ENCODE measurements at regions not wholly inside any gene's neighbourhood (a gene's known extent, or its start where the extent isn't known, plus 50 kb on each side); places are given as distances from the start of the nearest gene placed in this dataset.

- CTCF ChIA-PET (ENCODE audit: partially characterized antibody): interaction anchor here (0.7 kb wide), 1 partner anchor 49 kb away, joined by 3 read pairs; no protein-coding TSS in a partner anchor
- TF ChIP-seq ATF3 (IDR thresholded peaks at IDR 0.05; ENCODE audit: insufficient read depth, low read depth, low read length) (no peak), NANOG (IDR thresholded peaks at IDR 0.05; ENCODE audit: insufficient read depth, low read depth, low read length, poor library complexity, severe bottlenecking) (no peak), CREB1 (IDR thresholded peaks at IDR 0.05) (no peak), KDM1A (IDR thresholded peaks at IDR 0.05; ENCODE audit: borderline replicate concordance, low read length) (no peak), SIRT6 (IDR thresholded peaks at IDR 0.05; ENCODE audit: low read length) (no peak), POLR2AphosphoS5 (IDR thresholded peaks at IDR 0.05; ENCODE audit: low read depth, low read length) (no peak)
These were observed 79.4 kb upstream of the OGFRL1 start for GRCh38 chr6:71209206-71209605.

More at GRCh38 chr6:71209206-71209605, 79.4 kb upstream of the OGFRL1 start:
- Histone ChIP-seq H3K4ac (replicated peaks; ENCODE audit: insufficient read length, low read depth, low read length) (no peak overlapping the region), H2AFZ (ENCODE audit: low read length) (no peak overlapping the region), H3K27ac (ENCODE audit: low read depth, low read length) (no peak overlapping the region), H2BK5ac (ENCODE audit: low read depth, low read length) (no peak overlapping the region), H3K36me3 (ENCODE audit: control insufficient read depth in 2 of 4, insufficient read depth in 4 of 4, low read length in 3 of 4) (no peaks in the 10 kb centered on the region), H3K23me2 (ENCODE audit: low read depth, low read length) (no peaks in the 10 kb centered on the region), H3K56ac (replicated peaks; ENCODE audit: insufficient read length, low read depth, low read length) (no peak overlapping the region), H3K18ac (ENCODE audit: extremely low read depth, low read length) (no peak overlapping the region), H4K8ac (ENCODE audit: extremely low read depth, insufficient read depth, low read length) (no peak overlapping the region), H3K79me2 (ENCODE audit: control insufficient read depth in 1 of 2, insufficient read depth in 2 of 2, low read length in 2 of 2) (no peaks in the 10 kb centered on the region), H3K4me1 (replicated peaks in 1 of 4; ENCODE audit: control insufficient read depth in 3 of 4, insufficient read depth in 4 of 4, low read length in 3 of 4) (no peaks in the 10 kb centered on the region), H3K4me2 (ENCODE audit: insufficient read depth in 1 of 2, low read depth in 2 of 2, low read length in 2 of 2) (no peak overlapping the region), H4K5ac (ENCODE audit: insufficient read length, low read depth, low read length) (no peak overlapping the region), H2BK120ac (replicated peaks; ENCODE audit: low read depth, low read length) (no peak overlapping the region), H3K9ac (replicated peaks in 1 of 4; ENCODE audit: extremely low read depth in 1 of 4, low read depth in 3 of 4, low read length in 3 of 4) (no peak overlapping the region), H3K23ac (ENCODE audit: insufficient read length) (no peak overlapping the region), H4K20me1 (replicated peaks in 1 of 2; ENCODE audit: control insufficient read depth in 1 of 2, insufficient read depth in 2 of 2, low read length in 2 of 2) (no peaks in the 10 kb centered on the region), H3K14ac (ENCODE audit: insufficient read length) (no peak overlapping the region), H2BK12ac (ENCODE audit: low read depth, low read length) (no peak overlapping the region), H3K4me3 (ENCODE audit: extremely low read depth in 1 of 4, insufficient read depth in 2 of 4, low read depth in 3 of 4, low read length in 4 of 4) (no peak overlapping the region), H4K91ac (replicated peaks; ENCODE audit: insufficient read length, low read length) (no peak overlapping the region), H3K79me1 (ENCODE audit: low read depth, low read length) (no peaks in the 10 kb centered on the region), H2AK5ac (ENCODE audit: low read depth, low read length) (no peak overlapping the region), H3K9me3 (ENCODE audit: insufficient read depth in 2 of 2, low read depth in 1 of 2, low read length in 1 of 2) (no peaks in the 10 kb centered on the region), H2BK20ac (ENCODE audit: low read length) (no peak overlapping the region), H3K27me3 (replicated peaks in 1 of 4; ENCODE audit: control insufficient read depth in 3 of 4, extremely low read depth in 1 of 4, insufficient read depth in 3 of 4, low read length in 3 of 4) (no peaks in the 10 kb centered on the region), H2BK15ac (ENCODE audit: low read length) (no peak overlapping the region)
- FAIRE-seq (no peak), DNase-seq (ENCODE audit: low read depth in 1 of 2, low spot score in 2 of 2) (no peak)
- POLR2A ChIA-PET (ENCODE audit: partially characterized antibody): no interaction called here
- 88% methylated on average over 1 of the region's 1 CpG; no CpG with 5 or more reads in 1 of the 2 experiments for WGBS, 2 experiments (ENCODE audit: extremely low coverage in 1 of 2, insufficient coverage in 1 of 2, insufficient read length in 1 of 2, insufficient replicate concordance in 2 of 2, low coverage in 1 of 2, low lambda C conversion rate in 2 of 2, missing lambda C conversion rate in 1 of 2)
